NCI-H2107 (cell line): ENCODE measurements at regions not wholly inside any gene's neighbourhood (a gene's known extent, or its start where the extent isn't known, plus 50 kb on each side); places are given as distances from the start of the nearest gene placed in this dataset.

ENCODE experiments used
- DNase-seq: peaks from one replicate; lab custom pipeline; 2025; lab: John Stamatoyannopoulos, UW

DNA sequence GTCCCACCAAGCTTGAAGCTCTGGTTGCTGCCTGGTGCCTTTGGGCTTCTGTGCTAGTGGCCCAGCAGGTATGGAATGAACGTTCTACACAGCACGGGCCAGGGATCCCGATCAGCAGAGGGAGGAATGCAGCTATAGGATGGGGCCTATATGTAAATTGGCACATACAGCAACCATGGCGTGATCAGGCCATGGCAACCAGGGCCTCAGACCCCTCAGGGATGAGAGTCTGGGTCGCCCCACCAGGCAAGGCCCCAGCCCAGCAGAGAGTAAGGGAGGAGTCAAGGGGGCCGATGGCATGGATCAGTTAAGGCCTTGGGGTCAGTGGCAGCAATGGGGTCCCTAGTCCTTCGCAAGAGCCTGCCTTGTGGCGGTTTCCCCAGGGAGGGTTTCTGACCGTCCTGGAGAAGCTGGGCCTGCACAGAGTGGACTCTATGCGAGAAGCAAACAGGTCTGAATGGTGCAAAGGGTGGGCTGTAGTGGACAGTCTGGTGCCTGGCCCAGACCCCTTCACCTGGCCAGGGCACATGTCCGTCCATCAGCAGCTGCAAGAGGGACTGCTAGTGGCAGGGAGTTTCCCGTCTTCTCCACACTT lies 98.2 kb upstream of the SLC22A11 start:
- DNase-seq: no peak

DNA sequence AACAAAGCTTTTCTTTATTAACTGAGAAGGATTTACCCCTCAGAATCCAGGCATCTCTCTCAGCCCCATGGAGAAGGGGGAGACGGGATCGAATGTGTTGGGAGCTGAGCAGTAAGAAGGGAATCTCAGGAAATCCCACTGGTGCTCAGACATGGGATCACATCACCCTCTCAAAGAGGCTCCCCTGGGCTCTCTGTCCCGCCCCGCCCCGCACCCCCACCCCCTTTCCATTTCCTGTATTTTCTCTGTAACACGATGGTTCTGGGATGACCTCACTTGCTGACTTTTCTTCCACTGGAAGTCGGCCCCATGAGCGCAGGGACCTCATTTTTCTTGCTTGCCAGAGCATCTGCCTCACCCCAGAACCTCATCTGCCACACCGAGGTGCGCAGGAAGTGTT lies 96.7 kb upstream of the SLC22A11 start:
- DNase-seq: no peak

DNA sequence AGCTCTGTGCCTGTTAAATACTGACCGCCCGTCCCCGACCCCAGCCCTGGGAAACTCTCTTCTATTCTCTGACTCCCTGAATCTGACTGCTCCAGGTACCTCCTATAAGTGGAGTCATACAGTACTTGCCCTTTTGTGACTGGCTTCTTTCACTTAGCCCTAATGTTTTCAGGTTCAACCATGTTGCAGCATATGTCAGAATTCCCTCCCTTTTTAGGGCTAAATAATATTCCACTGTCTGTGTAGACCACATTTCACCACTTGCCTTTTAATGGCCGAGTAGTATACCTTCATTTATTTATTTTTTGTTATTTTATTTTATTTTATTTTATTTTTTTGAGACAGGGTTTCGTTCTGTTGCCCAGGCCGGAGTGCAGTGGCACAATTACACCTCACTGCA lies 96.1 kb upstream of the SLC22A11 start:
- DNase-seq: no peak

DNA sequence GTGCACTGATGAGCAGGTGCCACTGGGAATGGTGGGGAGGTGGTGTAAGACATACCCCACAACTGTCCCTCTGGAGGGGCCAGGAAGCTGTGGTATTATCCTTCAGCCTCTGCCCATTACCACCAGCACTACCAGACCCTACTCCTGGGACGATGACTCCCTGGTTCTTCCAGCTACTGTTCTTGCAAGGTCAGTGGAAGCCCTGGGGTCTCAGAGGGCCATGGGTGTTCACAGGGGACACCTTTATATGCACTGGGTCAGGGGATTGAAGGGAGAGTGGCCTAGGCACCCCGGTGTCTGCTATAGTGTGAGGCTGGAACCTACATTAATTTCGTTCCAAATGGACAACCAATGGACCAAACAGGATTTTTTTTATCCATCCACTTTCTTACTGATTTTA lies 94.7 kb upstream of the SLC22A11 start:
- DNase-seq: no peak

DNA sequence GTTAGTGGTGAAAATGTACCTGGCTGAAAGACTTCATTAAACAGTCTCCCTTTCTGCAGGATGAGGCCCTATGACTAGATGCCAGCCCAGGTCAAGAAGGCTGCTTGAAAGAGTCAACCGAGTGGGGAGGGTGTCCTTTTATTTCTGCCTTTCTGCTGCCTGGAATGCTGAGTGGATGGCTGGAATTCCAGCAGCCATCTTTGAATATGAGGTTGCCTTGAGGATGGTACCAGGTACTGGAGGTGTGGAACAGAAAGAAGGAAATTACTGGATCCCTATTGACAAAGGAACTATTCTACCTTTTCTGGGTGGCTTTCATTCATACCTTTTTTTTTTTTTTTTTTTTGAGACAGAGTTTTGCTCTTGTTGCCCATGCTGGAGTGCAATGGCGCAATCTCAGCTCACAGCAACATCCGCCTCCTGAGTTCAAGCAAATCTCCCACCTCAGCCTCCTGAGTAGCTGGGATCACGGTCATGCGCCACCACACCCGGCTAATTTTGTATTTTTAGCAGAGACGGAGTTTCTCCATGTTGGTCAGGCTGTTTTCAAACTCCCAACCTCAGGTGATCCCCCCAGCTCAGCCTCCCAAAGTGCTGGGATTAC lies 89.5 kb upstream of the SLC22A11 start:
- no peak for DNase-seq

DNA sequence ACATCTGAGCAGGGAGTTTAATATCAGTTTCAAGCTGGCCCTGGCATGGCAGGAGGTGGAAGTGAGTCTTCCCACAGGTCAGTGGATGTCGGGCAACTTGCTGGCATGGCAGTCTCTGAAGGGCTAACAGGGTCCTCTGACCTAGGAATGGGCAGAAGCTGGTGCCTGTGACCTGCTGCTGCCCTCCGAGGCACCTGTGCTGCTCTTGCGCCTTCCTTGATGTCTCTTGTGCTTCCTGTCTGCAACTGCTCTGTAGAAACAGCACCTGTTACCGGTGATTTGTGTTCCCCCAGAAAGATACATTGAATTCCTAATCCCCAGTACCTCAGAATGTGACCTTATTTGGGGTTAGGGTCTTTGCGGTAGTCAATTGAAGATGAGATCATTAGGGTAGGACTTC lies 86.5 kb upstream of the SLC22A11 start:
- DNase-seq: no peak

DNA sequence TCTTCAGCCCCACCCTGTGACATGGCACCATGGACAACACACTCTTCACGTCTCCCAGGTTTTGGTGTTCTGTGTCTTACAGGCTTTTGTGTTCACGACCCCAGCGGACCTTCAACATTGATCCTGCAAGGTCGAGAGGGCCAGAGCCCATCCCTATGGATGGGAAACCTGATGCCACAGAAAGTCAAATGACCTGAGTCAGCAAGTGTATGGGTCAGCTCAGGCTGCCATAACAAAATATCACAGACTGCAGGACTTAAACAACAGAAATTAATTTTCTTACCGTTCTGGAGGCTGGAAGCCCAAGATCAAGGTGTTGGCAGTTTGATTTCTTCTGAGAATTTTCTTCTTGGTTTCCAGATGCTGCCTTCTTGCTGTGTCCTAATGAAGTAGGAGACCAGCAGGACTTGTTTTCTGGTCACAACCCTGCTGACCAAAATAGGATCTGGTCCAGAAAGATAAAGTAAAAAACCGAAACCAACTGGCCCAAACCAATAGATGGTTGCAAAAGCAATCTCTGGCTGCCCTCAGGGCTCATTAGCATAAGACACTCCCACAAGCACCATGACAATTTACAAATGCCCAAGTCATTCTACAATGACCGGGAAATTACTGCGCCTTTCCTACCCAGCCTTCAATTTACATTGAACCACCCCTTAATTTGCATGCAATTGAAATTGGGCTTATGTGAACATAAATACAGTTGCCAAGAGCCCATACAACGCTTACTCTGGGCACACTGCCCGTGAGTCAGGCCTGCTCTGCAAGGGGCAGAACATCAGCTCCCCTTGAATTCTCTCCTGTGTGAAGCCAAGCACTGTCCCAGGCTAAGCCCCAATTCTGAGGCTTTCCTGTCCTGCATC lies 82.9 kb upstream of the SLC22A11 start:
- DNase-seq: no peak

DNA sequence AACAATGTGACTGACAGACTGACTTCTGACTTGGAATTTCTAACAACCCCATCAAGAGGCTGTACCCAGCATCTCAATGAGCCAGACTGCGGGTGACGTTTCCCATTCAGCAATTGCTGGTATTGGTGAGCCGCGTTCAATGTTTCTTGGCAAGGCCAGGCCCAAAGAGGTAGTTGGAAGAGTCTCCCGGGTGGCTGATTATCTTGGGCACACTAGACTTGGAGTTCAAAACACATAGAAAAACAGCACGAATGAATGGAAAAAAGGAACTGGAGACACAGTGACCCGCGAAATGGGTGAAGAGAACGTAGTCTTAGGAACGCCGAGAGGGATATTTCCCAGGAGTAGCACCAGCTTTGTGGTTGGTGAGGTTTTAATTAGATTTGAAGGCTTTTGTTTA lies 81.1 kb upstream of the SLC22A11 start:
- no peak for DNase-seq

DNA sequence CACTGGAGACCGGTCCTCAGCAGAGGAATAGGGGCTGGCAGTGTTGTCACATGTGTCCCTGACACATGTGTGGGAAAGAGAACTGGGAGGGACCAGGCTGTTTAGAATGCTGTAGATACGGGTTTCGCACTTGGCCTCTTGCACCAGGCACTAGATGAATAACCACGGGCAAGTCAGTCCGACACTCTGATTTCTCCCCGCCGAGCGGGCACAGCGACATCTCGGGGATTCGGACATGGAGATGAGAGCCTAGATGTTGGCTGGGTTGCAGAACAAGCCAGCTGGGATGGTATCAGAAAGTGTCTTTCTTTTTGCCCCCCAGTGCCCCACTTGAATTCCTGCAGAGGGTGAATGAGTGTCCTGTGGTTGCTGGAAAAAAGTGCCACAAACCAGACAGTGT lies 80.6 kb upstream of the SLC22A11 start:
- no peak for DNase-seq

DNA sequence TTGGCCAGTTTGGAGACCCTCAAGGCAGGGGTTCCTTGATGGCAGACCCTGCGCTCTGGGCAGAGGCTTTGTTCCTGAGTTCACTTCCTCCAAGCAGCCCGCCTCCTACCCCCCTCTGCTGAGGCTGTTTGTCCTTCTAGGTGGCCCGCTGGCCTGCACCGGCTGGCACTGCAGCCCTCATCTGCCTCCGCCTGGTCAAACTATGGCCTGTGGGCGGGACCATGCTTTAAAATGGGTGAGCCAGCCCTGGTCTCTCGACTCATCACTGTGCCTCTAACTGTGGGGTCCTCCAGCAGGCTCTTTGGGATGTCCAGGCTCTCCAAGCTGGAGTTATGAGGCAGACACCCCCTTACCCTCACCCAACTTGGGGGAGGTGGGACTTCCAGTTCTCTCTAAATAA lies 78.9 kb upstream of the SLC22A11 start:
- no peak for DNase-seq

DNA sequence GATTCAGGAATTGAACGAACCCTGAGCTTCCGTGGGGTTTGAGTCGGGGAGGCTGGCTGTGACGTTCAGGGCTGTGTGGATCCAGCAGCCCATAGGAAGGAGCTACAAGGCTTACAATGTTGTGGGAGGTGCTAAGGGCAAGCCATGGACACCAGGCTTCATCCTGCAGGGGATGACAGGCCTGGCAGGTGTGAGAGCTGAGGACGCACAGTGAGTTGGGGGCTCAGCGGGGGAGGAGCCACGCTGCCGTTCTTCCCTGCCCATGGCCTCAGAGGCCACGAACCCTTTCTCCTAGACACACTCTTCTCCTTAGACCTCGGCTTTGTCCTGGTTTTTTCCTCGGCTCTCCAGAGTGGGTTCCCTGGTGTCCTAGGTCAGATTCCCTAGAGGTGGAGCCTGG lies 78.1 kb upstream of the SLC22A11 start:
- no peak for DNase-seq

DNA sequence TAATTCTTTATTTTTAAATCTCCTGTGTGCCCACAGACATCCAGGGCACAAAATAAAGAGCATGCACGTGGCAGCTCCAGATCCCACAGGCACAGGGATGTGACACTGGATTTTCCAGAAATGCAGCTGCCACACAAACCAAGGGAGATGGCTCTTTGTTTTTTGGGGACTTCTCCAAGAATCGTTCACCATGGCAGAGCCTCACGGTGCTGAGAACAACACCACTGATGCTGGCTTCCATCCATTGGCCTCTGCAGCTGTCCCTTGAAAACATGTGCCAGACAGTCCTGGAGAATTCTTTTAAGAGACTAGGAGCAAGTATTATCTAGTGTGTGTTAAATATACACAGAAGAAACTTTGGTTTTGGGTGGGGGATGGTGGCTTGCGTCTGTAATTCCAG lies 73.2 kb upstream of the SLC22A11 start:
- no peak for DNase-seq

DNA sequence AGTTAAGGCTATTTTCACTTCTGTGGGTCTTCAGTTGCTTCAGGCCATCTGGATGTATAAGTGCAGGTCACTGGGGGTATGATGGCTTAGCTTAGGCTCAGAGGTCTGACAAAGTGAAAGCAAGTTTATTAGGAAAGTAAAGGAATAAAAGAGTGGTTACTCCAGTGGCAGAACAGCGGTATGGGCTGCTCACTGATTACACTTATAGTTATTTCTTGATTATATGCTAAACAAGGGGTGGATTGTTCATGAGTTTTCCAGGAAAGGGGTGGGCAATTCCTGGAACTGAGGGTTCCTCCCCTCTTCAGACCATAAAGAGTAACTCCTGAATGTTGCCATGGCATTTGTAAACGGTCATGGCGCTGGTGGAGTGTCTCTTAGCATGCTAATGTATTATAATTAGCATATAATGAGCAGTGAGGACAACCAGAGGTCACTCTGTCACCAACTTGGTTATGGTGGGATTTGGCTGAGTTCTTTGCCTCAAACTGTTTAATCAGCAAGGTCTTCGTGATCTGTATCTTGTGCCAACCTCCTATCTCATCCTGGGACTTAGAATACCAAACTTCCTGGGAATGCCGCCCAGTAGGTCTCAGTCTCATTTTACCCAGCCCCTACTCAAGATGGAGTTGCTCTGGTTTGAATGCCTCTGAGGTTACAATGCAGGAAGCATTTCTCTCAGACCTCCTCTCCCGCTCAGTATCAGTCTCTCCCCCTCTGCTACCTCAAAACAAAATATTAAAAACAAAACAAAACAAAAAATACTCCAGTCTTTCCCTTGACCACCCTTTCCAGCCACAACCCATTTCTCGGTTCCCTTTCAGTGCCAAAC lies 71.3 kb upstream of the SLC22A11 start:
- no peak for DNase-seq

DNA sequence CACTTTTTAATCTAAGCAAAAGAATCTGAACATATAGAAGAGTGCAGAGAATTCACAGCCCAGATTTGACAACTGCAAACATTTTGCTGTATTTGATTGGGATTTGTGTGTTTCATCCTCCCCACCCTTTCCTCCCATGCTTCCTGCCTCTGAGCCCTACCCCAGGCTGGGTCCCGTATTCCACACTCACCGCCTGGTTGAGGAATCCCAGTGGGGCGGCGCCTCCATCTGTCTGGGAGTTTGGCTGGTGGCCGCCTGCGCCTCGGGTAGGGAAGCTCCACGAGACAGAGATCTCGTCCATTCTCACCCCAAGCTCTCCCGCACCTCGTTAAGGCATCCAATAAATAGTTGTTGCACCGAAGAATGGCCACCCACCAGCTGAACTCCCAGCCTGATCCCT lies 70.7 kb upstream of the SLC22A11 start:
- DNase-seq: no peak

DNA sequence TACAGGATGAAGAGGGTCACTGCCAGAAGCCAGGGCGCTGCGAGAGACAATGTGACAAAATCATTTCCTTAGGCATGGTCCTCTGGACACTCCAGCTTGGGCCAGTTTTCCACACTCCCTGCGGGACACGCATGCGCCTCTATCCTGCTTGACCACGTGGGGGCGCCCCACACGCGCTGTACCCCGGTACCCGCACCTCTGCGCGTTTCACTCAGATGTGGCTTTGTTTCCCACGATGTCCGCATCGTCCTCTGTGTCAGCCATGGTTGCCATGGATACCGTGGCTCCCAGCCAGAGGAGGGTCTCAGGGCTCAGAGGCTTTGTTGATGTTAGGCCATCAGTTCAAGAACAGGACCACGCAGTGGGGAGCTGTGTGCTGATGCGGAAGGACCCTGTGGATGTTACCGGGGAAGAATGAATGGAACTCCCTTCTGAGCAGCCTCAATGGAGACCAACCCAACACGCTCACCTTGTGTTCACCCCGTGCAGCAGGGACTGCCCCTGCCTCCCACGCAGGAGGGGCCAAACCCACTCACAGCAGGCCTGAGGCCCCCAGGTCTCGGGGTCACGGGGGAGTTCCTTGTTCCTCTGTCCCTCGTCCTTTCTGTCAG lies 65.8 kb upstream of the SLC22A11 start:
- DNase-seq: no peak

DNA sequence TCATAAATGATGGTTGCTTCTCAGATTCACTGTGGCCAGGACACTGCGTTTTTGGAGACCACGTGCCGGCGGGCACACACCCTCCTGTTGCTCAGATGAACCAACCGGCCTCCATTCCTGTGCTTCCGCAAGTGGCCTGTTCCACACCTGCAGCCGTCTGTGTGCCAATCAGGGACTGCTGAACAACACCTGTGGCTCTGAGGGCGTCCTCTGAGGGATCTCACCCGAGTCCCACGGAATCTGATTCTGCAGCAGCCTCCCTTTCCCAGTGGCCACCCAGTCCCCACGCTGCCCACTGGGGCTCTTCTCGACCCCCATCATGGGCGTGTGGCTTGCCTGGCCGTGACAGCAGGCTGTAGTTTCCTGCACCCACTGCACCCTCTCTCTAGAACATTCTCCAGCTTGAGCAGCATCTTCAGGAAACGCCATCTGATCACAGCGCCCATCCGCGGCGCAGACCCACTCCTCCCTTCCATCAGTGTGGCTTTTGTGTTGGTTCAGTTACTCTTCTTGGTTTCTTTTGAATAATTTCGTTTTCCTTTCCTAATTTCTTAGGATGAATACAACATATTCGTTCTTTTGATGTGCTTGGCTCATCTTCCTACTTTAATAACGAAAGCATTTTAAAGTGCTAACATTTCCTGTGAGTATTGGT lies 65.1 kb upstream of the SLC22A11 start:
- no peak for DNase-seq

DNA sequence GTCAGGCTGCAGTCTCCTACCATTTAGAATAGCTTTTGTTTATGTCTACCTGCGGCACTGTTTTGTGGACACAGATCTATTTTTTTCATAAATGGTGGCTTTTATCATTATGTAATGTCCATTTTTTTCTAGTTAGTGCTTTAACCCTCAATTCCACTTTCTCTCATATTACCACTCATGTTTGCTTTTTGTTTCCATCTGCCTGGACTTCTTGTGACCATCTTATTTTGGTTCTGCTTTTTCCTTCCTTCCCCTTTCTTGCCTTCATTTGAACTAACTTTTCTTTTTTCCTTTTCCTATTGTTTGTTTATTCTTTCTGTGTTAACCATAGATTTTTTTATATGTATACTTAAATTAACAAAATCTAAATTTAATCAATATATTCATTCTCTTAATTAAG lies 63.2 kb upstream of the SLC22A11 start:
- DNase-seq: no peak

DNA sequence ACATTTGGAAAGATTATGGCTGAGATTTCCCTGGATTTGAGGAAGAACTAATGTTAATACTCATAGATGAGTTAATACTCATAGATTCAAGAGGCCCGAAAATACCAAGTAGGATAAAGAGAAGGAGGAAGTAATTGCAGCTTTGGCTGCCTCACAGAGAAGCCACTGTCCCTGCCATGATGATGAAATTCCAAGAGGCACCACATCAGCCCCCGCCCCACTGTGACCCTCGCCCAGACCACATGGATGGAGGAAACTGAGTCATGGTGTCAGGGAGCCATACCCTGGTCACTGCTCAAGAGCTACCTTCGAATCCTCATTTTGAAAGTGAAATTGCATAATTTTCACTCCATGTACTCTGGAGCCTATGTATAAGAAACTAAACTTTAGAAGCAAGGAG lies 57.6 kb upstream of the SLC22A11 start:
- DNase-seq: no peak

DNA sequence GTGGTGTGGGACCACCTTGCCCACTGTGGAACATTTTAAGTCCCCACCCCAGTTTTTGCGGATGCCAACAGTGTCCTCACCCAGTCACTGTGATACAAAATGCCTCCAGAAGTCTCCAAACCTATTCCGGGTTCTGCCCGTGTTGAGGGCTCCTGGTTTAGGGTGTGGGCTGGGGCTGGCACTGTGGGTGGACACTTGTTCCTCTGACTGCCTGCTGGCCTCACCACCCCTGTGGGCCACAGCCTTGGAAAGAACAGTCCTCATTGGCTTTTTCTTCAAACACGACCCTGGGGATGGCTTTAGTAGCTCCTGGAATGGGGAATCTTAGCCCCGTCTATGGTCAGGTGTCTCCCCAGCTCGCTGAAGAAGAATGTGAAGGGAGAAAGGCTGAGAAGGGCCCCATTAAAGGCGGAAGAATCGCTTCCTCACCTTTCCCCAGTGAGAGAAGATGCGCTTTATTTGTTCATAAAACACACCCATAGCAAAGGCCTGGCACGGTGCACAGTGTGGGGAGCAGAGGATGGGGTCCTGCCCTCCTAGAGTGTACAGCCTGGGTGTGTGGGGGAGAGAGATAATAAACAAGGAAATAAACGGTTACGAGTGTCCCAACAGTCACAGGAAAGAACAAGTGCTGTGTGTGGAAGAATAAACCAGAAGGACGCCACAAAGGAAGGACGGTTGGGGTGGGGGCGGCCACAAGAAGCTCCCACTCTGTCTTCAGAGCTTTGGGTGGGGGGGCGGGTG lies 56.3 kb upstream of the SLC22A11 start:
- no peak for DNase-seq

DNA sequence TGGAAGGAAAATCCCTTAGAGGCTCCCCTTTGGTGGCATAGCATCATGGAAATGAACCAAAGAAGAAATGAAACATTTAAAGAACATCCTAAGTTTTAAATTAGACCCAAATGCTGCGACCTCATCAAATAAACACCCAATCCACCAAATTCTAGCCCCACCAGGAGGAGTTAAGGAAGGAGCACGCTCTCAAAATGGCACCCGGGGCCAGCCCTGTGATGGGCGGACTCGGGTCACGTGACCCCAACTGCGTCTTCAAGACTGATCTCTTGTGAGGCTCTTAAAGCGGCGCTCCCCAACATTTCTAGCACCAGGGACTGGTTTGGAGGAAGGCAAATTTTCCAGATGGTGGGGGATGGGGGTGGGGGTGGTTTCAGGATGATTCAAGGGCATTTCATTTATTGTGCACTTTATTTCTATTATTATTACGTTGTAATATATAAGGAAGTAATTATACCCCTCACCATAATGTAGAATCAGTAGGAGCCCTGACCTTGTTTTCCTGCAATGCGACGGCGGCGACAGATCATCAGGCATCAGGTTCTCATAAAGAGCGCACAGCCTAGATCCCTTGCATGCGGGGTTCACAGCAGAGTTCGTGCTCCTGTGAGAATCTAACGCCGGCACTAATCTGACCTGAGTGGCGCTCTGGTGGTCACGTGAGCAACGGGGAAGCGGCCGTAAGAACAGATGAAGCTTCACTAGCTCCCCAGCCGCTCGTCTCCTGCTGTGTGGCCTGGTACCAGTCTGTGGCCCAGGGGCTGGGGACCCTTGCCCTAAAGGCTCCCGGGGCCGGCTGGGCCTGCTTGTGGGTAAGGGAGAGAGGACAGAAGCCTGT lies 55.3 kb upstream of the SLC22A11 start:
- no peak for DNase-seq
